GM12878 (cell line): ENCODE measurements at regions not wholly inside any gene's neighbourhood (a gene's known extent, or its start where the extent isn't known, plus 50 kb on each side); places are given as distances from the start of the nearest gene placed in this dataset.
A peak's percentile ranks its signal among the peaks of the same experiment; 100 is the strongest.

Experiments
- CEBPB ChIP-seq, 2 experiments: fragments of 150-350 bp in 1 of 2; IDR thresholded peaks; 2 replicates each; pipeline ENCODE4 v1.6.1; 2012 to 2014; ENCODE audit warnings: low read depth in 2 of 2, low read length in 2 of 2, borderline replicate concordance in 1 of 2, inconsistent platforms in 1 of 2
- CTCF ChIP-seq, 3 experiments: IDR thresholded peaks in 2 of 3; conservative IDR thresholded peaks in 1 of 3; 2 replicates each; pipeline ENCODE4 v1.5.1; 2011; ENCODE audit warnings: low read depth in 3 of 3, low read length in 3 of 3, mild to moderate bottlenecking in 3 of 3, control low read depth in 2 of 3, moderate library complexity in 2 of 3, inconsistent platforms in 1 of 3, mixed read lengths in 1 of 3; ENCODE audit not compliant: control insufficient read depth in 2 of 3, insufficient read depth in 1 of 3; ENCODE audit errors: extremely low read depth in 1 of 3
- E2F8 ChIP-seq: fragments of 450-650 bp; IDR thresholded peaks from 2 replicates; pipeline ENCODE4 v1.6.1; 2018; ENCODE audit warnings: mild to moderate bottlenecking, low read depth, moderate library complexity; ENCODE audit not compliant: partially characterized antibody
- EGR1 ChIP-seq, 2 experiments: IDR thresholded peaks; 1 replicate in 1 of 2; 2 replicates in 1 of 2; pipeline ENCODE4 v1.6.1; 2011 to 2012; ENCODE audit warnings: low read depth in 2 of 2, low read length in 2 of 2, borderline replicate concordance in 1 of 2, mild to moderate bottlenecking in 1 of 2, moderate library complexity in 1 of 2
- FOS ChIP-seq: IDR thresholded peaks from 3 replicates; pipeline ENCODE4 v1.6.1; 2011; ENCODE audit warnings: borderline replicate concordance; ENCODE audit not compliant: insufficient read length; ENCODE audit errors: extremely low read depth
- HDAC2 ChIP-seq: fragments of 200-600 bp; sonication (generic); IDR thresholded peaks from 2 replicates; pipeline ENCODE4 v1.6.1; 2017
- KDM1A ChIP-seq: fragments of 200-600 bp; sonication (generic); IDR thresholded peaks from 2 replicates; pipeline ENCODE4 v1.6.1; 2016; ENCODE audit warnings: borderline replicate concordance
- POLR2A ChIP-seq: IDR thresholded peaks from 2 replicates; pipeline ENCODE4 v1.6.1; 2011; ENCODE audit warnings: low read depth, mild to moderate bottlenecking, low read length
- SMC3 ChIP-seq: IDR thresholded peaks from 2 replicates; pipeline ENCODE4 v1.6.1; 2011; ENCODE audit warnings: low read length, improper control_type of control experiment, borderline replicate concordance
- YY1 ChIP-seq: IDR thresholded peaks from 2 replicates; pipeline ENCODE4 v1.6.1; 2011; ENCODE audit warnings: low read depth, mild to moderate bottlenecking, low read length
- ZBED1 ChIP-seq: IDR thresholded peaks from 2 replicates; pipeline ENCODE4 v1.6.1; 2016; ENCODE audit warnings: borderline replicate concordance
- TF ChIP-seq, protein P1 (sequence below): fragments of 150-350 bp; IDR thresholded peaks from 2 replicates; pipeline ENCODE4 v1.6.1; 2016; ENCODE audit warnings: low read depth, low read length

DNA sequence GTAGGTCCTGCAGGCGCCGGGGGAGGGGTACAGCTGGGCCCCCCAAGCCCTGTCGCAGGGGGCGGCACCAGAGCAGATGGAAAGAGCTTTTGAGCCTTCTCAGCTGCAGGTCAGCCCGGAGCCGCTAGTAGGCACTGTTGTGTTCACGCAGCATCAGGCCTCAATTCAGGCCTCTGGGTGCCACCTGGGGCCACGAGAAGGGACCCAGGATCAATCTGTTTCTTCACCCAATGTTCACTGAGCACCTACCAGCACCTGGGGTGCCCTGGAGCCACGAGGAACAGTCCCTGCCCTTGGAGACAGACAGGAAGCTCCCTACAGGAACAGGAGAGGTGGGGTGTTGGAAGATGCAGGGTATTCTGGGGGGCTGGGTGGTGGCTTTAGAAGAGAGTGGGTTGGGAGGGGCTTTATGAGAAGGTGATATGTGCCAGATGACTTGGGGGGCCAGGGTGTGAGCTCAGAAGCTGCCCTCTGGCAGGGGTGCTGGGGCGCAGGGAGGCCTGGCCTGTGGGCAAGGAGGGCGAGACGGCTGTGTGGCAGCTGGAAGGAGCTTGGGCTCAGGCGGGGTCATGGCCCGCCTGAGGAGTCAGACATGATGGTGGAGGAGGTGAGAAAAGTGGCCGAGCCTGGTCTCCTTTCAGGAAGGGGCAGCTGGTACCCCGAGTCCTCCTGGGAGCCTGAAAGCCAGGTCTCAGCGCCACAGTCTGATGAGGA, 121.9 kb upstream of the GSE1 start (continued):
- TF ChIP-seq CTCF (IDR thresholded peaks at IDR 0.05 in 2 of 3, conservative IDR thresholded peaks at IDR 0.05 in 1 of 3; ENCODE audit: control insufficient read depth in 2 of 3, extremely low read depth in 1 of 3, insufficient read depth in 1 of 3, low read depth in 3 of 3, low read length in 3 of 3) (peak; percentile 72 to 98 (median 98)), HDAC2 (no peak), POLR2A (no peak), KDM1A (no peak), E2F8 (no peak), ZBED1 (no peak), YY1 (0 out of 2 replicates have a peak, but pooled peaks have one; percentile 34), FOS (no peak), EGR1 (IDR thresholded peaks at IDR 0.05; ENCODE audit: borderline replicate concordance in 1 of 2, low read depth in 2 of 2, low read length in 2 of 2) (no peak), SMC3 (peak; percentile 62), CEBPB (IDR thresholded peaks at IDR 0.05; ENCODE audit: borderline replicate concordance in 1 of 2, low read depth in 2 of 2, low read length in 2 of 2) (no peak)
- TF ChIP-seq, protein P1, sequence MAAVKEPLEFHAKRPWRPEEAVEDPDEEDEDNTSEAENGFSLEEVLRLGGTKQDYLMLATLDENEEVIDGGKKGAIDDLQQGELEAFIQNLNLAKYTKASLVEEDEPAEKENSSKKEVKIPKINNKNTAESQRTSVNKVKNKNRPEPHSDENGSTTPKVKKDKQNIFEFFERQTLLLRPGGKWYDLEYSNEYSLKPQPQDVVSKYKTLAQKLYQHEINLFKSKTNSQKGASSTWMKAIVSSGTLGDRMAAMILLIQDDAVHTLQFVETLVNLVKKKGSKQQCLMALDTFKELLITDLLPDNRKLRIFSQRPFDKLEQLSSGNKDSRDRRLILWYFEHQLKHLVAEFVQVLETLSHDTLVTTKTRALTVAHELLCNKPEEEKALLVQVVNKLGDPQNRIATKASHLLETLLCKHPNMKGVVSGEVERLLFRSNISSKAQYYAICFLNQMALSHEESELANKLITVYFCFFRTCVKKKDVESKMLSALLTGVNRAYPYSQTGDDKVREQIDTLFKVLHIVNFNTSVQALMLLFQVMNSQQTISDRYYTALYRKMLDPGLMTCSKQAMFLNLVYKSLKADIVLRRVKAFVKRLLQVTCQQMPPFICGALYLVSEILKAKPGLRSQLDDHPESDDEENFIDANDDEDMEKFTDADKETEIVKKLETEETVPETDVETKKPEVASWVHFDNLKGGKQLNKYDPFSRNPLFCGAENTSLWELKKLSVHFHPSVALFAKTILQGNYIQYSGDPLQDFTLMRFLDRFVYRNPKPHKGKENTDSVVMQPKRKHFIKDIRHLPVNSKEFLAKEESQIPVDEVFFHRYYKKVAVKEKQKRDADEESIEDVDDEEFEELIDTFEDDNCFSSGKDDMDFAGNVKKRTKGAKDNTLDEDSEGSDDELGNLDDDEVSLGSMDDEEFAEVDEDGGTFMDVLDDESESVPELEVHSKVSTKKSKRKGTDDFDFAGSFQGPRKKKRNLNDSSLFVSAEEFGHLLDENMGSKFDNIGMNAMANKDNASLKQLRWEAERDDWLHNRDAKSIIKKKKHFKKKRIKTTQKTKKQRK: no peak
